NCI-H1694 (cell line): ENCODE measurements at regions not wholly inside any gene's neighbourhood (a gene's known extent, or its start where the extent isn't known, plus 50 kb on each side); places are given as distances from the start of the nearest gene placed in this dataset.
"Not testable (repeated sequence)": the region's sequence is repeated elsewhere in the genome, so short reads cannot be mapped to it uniquely, and the experiment has no call there.

ENCODE experiments used
- DNase-seq: peaks from one replicate; lab custom pipeline; 2025; lab: John Stamatoyannopoulos, UW

GRCh38 chr3:74131546-74132328 lies 482.7 kb downstream of the CNTN3 start:
- DNase-seq, result not testable (repeated sequence)

DNA sequence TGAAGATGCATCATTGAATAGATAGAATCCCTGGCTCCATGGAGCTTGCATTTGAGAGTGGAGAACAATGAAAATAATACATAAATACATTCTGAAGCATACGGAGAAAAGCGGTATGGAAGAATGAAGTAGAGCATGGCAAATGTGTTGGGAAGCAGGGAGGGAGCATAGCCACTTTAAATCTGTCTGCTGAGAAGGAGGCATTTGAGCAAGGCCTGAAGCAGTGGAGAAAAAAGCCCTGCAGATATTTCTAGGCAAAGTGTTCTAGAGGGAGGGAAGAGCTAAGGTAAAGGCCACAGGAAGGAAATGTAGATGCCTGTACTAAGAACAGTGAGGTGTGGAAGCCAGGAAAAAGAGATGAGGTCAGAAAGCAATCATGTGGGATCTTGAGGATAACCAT lies 484.8 kb downstream of the CNTN3 start:
- no peak for DNase-seq

- DNase-seq, result no peak
Observed at GRCh38 chr3:74129056-74129455, 485.4 kb downstream of the CNTN3 start.

- DNase-seq, result no peak
Observed at GRCh38 chr3:74127256-74127655, 487.2 kb downstream of the CNTN3 start.

- no peak for DNase-seq
Observed at GRCh38 chr3:74124782-74125181, 489.7 kb downstream of the CNTN3 start.

DNA sequence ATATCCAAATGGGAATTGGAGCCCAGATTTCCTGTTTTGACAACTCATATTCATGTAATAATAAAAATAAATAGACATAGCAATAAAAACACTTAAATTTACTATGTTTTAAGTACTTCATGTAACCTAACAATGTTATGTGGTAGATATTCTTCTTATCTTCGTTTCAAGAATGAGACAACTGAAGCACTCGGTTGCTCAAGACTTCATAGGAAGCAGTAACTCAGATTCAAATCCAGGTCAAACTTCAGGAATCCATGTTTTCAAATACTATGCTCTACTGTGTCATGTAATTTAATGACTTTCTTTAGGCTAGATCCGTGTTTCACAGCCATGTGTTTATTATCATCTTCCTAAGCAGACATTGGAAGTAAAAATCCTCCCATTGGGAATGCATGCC lies 492.2 kb downstream of the CNTN3 start:
- DNase-seq, result no peak

GRCh38 chr3:74121761-74122160 lies 492.7 kb downstream of the CNTN3 start:
- no peak for DNase-seq

DNA sequence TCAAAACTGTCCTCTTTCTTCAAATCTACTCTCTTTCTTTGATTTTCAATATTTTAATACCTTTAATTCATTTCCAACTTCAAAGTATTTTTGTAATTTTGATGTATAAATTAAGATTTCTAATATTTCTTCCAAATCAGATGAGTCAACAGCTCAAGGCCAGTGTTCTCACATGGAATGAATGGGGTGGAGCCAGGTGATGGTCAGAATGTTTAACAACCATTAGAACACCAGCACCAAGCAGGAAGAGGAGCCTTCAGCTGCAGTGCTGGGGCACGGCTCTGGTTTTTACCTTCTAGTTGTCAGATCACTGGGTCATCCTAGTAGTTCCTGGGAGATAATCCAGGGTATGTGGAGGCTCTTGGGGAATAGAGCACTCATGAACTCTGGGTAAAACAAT lies 494.5 kb upstream of the PDZRN3 start:
- DNase-seq, result no peak

DNA sequence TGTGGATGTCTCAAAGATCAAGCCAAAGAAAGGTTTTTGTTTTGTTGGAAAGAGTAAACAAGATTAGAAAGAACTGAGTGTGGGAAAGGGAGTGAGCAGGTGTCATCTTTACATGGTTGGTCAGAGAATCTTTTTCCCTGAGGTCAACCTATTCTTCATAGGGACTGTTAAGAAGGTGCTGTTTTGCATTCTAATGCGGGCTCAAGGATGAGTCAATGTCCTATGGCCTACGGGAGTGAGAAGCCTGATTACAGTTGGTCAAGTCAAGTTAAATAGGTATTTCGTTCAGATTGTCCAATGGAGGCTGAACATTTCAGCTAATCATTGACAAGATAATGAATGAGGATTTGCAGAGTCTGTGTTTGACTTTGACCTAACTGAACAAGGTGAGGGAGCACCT lies 491.2 kb upstream of the PDZRN3 start:
- no peak for DNase-seq

- DNase-seq, result no peak
Observed at GRCh38 chr3:74107451-74107850, 482.7 kb upstream of the PDZRN3 start.

DNA sequence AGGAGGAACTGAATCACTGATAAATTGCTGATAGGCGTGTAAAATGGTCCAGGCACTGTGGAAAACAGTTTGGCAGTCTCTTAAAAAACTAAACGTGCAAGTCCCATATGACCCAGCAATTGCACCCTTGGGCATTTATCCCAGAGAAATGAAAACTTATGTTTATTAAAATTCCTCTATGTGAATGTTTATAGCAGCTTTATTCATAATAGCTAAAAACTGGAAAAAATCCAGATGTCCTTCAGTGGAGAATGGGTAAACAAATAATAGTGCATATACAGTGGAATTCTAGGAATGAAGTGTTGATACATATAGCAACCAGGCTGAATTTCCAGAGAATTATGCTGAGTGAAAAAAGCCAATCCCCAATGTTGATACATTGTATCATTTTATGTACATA lies 482.2 kb upstream of the PDZRN3 start:
- DNase-seq, result no peak

DNA sequence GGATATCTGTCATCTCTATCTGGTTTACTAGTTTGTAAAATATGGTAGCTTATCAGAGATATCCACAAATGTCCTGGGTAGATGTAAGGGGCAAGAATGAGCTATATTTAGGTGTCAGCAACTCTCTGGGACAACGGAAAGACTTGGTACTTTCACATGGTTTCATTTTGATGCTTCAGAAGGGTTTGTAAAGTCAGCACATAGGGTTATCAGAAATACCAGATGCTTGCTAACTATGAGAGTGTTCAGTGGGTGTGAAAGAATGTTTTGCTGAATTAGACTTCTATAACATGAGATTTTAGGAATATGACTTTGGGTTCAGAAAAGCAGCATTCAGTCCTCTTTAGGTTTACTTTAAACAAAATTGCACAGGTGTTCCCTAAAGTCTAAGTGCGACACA lies 466.5 kb upstream of the PDZRN3 start:
- no peak for DNase-seq

DNA sequence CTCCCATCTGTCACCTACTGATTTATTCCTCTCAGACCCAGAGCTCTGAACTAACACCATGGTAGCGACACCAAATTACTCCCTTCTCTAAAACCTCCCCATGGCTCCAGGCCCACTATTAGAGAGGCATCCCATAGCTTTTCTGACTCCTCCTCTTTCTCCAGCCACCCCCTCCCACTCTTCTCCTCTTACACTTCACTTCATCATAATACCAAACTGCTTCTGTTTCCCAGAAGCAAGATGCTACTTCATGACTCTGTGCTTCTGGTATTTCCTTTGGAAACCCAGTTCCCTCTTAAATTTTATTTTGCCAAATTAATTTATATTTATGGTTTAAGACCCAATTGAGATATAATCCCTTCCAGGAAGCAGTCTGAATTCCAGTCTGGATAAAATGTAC lies 465.1 kb upstream of the PDZRN3 start:
- no peak for DNase-seq

DNA sequence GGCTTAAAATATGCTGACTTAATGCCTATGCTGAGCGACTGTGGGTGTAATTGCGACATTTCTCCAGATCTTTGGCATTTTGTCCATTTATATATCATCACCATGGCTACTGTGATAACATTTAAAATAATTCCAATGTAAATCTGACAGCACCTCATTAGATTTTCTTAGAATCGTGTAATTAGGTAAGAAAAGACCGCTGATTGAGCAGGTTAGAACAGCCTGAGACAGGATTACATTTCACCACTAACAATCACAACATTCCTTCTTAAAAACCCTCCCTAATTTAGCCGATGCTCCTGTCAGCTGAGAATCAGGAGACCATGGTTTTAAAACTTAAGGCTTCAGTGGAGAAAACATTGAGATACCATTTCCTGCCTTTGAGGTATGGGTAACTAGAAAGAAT lies 455.3 kb upstream of the PDZRN3 start:
- DNase-seq, result no peak

GRCh38 chr3:74075241-74075640 lies 450.5 kb upstream of the PDZRN3 start:
- DNase-seq, result no peak

- DNase-seq, result no peak
Observed at GRCh38 chr3:74074700-74075099, 450.0 kb upstream of the PDZRN3 start.

GRCh38 chr3:74067296-74067695 lies 442.6 kb upstream of the PDZRN3 start:
- no peak for DNase-seq

DNA sequence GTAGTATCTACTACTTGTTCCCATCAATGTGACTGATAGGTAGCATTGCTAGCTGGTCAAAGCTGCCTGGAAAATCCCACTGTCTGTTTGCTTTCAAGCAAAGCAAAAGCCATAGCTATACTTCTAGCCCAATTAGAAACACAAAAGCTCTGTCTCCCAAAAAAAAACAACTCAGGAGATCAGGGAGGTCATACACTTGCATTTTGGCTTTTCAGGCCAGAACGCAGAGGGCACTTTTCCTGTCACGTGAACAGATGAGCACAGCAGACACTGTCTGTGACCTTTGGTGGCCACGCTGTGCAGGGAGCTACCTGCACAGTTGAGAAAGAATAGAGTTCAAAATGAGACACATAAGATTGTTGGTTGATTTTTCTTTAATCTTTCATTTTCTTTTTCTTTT lies 441.7 kb upstream of the PDZRN3 start:
- DNase-seq, result no peak

DNA sequence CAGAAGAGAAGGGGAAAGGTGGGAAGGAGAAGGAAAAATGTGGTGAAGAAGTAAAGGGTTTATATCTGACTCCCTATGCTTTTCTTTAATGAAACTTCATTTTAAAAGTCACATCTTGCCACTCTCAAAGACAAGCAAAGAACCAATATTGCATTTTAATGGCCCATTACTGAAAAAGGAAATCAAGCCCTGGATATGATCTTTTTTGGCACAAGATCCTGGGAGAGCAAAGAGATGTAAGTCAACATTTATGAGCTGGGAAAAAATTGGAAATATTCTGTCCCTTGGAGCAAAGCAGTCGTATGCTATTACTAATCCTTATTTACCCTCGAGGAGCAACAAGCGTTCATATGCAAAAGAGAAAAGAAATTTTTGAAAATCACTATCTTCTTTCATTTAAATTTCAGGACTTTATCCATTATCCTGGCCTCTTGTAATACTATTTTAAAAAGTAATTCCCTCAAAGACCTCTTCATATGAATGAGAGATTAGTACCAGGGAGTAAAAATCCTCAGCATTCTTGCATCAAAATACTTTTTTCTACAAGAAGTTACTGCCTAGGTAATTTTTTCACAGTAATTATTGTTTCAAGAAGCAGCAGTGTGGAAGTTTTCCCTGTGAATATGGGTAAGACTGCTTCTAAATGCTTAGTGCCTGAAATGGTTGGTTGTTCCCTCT lies 435.3 kb upstream of the PDZRN3 start:
- DNase-seq, result no peak

DNA sequence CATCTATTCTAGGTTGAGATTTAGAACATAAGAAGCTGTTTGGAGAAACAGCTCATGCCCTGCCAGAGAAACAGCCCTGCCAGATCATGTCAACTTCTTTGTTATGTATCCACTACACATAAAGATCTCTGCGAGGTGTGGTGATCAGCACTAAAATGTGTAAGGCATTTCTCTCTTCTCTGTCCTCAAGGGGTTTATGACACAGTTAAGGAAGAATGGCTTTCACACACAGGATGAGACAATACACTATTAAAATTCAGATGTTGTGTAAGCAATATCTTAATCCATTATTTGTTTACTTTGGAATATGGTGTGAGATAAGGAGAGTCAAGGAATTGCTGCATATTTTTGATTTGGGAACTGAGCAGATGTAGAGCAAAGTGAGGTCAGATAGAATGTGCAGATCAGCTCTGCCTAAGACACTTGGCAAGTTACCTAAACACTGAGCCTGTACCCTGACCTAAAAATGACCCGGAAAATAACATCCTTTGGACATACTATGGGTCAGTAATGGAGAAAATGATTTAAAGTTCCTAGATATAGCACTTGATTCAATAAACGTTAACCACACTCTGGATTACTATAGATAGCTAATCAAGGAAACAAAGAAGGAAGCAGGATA lies 434.7 kb upstream of the PDZRN3 start:
- DNase-seq, result no peak

DNA sequence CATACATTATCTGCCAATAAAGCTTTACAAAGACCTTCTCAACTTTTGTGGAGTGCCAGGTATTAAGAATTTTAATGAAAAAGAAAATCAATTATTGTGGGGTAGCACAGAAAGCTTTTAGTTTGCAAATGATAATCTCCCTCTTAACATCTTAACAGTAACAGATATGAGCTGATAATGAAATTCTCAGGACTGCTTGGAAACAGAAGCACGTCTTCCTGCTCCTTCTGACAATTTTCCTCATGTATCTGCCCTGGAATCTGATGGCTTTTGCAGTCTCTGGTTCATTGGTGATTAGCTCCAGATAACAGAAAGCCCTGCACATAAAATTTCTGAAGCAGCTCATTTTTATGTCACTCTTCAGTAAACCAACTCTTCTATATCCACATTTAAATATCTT lies 432.4 kb upstream of the PDZRN3 start:
- no peak for DNase-seq

DNA sequence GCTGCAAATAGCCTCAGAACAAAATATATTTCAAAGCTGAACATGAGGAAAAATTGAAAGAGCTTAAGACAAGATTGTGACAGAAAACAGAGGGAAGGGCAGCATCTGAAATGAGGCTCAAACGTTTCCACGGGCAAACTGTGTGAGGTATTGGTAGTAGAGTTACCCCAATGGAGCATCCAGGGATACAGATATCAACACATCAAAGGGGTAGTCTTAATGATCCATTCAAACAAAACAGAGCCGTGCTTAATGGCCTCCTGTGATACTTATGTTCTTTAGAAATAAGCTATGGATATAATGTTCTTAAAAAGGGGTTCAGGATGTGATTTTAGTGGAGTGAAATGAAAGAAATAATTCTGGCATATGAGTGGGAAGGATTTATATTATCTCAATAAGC lies 430.3 kb upstream of the PDZRN3 start:
- no peak for DNase-seq

DNA sequence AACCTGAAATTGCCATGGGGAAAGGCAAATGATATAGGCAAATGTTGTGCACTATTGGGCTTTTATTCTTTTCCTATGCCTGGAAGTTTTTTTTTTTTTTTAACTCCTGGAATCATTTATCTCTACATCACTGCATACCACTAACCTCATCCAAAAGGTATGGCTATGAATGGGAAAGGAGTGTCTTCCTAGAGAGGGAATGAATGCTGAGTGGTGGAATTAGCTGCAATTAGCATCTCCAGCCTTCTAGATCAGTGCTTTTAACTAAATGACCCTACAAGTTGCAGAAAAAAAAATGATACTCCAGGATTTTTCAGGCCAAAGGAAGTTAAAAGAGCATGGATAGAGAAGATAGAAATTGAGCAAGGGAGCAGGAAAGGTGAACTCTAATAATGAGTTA lies 429.8 kb upstream of the PDZRN3 start:
- DNase-seq, result no peak
